ENCODE measurements at regions not wholly inside any gene's neighbourhood (a gene's known extent, or its start where the extent isn't known, plus 50 kb on each side); places are given as distances from the start of the nearest gene placed in this dataset.
"Not testable (repeated sequence)": the region's sequence is repeated elsewhere in the genome, so short reads cannot be mapped to it uniquely, and the experiment has no call there.

DNA sequence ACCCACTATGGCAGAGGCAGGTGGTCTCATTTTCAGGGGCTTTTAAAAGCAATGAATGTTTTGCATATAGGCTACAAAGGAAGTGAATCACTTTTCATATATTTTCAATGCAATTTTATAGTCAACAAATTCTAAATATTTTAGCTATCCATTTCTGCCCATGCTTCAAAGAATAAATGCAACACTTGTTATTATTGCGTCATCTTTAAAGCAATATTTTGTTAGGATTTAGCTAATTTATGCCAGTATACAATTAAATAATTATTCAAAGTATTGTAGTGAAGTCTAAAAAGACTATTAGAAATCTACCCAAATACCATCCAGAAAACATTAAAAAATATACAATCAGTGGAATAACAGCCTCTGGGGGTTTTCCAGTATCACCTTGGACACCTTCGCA lies 509.1 kb upstream of the SPANXN1 start:
- H3K4me3 ChIP-seq (ENCODE audit: low read depth, low read length), result no peak overlapping the region
- DNase-seq (ENCODE audit: low read depth), result no peak
- TF ChIP-seq, protein P1, sequence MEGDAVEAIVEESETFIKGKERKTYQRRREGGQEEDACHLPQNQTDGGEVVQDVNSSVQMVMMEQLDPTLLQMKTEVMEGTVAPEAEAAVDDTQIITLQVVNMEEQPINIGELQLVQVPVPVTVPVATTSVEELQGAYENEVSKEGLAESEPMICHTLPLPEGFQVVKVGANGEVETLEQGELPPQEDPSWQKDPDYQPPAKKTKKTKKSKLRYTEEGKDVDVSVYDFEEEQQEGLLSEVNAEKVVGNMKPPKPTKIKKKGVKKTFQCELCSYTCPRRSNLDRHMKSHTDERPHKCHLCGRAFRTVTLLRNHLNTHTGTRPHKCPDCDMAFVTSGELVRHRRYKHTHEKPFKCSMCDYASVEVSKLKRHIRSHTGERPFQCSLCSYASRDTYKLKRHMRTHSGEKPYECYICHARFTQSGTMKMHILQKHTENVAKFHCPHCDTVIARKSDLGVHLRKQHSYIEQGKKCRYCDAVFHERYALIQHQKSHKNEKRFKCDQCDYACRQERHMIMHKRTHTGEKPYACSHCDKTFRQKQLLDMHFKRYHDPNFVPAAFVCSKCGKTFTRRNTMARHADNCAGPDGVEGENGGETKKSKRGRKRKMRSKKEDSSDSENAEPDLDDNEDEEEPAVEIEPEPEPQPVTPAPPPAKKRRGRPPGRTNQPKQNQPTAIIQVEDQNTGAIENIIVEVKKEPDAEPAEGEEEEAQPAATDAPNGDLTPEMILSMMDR (IDR thresholded peaks at IDR 0.05; ENCODE audit: low read depth, low read length, missing control alignments), result no peak
- in situ Hi-C loops (cut with HindIII; ENCODE audit: low sequenced_read_pairs), result no loop called here

DNA sequence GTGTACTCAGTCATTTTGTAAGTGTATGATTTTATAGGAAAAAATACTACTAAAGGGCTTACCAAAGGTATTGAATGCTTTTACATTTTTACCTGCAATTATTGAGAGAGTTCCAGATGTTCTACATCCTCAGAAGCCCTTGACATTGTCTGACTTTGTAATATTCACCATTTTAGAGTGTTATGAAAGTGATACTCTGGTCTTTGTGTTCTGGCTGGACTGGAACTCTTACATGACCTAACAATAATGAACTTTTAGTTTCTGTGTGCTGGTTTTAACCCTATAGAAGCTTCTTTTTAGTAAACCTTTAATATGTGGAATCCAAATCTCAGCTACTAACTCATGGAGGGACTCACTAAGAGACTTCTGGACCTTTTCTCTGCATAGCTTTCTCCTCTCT lies 478.8 kb upstream of the SPANXN1 start:
- in situ Hi-C loops (cut with HindIII; ENCODE audit: low sequenced_read_pairs), result no loop called here
- TF ChIP-seq, protein P1 (IDR thresholded peaks at IDR 0.05; ENCODE audit: low read depth, low read length, missing control alignments), result no peak
- no peak overlapping the region for H3K4me3 ChIP-seq (ENCODE audit: low read depth, low read length)
- no peak for DNase-seq (ENCODE audit: low read depth)

DNA sequence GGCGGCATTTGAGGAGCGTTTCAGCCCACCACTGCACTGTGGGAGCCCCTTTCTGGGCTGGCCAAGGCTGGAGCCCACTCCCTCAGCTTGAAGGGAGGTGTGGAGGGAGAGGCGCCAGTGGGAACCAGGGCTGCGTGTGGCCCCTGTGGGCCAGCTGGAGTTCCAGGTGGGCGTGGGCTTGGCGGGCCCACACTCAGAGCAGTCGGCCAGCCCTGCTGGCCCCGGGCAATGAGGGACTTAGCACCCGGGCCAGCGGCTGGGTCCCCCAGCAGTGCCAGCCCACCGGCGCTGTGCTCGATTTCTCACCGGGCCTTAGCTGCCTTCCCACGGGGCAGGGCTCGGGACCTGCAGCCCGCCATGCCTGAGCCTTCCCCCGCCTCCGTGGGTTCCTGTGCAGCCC lies 463.8 kb upstream of the SPANXN1 start:
- in situ Hi-C loops (cut with HindIII; ENCODE audit: low sequenced_read_pairs); H3K4me3 ChIP-seq (ENCODE audit: low read depth, low read length); DNase-seq (ENCODE audit: low read depth): not testable (repeated sequence)

DNA sequence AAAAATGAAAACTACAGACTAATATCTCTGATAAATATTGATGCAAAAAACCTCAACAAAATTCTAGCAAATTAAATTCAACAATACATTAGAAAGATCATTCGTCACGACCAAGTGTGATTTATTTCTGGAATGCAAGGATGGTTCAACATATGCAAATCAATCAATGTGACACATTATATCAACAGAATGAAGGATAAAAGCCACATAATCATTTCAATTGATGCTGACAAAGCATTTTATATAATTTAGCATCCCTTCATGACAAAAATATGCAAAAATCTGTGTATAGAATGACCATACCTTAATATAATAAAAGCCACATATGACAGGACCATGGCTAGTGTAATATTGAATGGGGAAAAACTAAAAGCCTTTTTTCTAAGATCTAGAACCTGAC lies 457.2 kb upstream of the SPANXN1 start:
- DNase-seq (ENCODE audit: low read depth), result no peak
- no peak overlapping the region for H3K4me3 ChIP-seq (ENCODE audit: low read depth, low read length)
- TF ChIP-seq, protein P1 (IDR thresholded peaks at IDR 0.05; ENCODE audit: low read depth, low read length, missing control alignments), result no peak
- in situ Hi-C loops (cut with HindIII; ENCODE audit: low sequenced_read_pairs), result no loop called here

DNA sequence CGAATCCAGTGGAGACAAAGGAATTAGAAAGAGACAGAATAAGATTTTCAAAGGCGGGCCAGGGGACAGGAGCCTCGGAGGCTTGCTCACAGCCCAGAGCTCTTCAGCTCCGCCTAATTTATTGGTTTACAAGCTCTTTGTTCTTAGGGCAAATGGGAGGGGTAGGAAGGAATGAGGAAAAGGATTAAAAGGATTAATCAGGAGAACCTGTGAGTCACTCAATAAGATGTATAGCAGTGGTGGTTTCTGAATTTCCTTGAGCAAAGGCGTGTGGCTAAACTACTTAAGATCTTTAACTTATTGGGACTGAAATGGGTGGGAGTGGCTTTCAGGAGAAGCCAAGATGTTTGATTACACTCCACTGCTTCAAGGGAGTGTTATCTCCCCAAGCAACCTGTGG lies 456.0 kb upstream of the SPANXN1 start:
- no peak for DNase-seq (ENCODE audit: low read depth)
- in situ Hi-C loops (cut with HindIII; ENCODE audit: low sequenced_read_pairs), result no loop called here
- TF ChIP-seq, protein P1 (IDR thresholded peaks at IDR 0.05; ENCODE audit: low read depth, low read length, missing control alignments), result no peak
- no peak overlapping the region for H3K4me3 ChIP-seq (ENCODE audit: low read depth, low read length)

DNA sequence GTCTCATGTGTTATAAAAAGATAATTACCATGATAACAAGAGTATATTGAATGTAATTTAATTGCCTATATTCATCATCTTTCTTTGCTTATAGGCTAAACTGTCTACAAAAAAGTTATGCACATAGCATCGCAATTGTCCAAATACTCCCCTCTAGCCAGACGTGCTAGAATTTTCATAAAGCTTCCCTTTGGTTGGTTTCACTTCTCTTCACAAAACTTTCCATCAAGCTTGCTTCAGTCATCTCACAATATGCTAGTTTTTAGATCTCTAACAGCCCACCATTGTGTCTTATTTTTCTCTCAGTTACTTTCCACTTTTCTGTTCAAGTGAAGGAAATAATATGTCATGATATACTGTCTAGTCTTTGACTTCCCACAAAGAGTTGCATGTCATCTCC lies 448.3 kb upstream of the SPANXN1 start:
- no peak overlapping the region for H3K4me3 ChIP-seq (ENCODE audit: low read depth, low read length)
- TF ChIP-seq, protein P1 (IDR thresholded peaks at IDR 0.05; ENCODE audit: low read depth, low read length, missing control alignments), result no peak
- in situ Hi-C loops (cut with HindIII; ENCODE audit: low sequenced_read_pairs), result no loop called here
- DNase-seq (ENCODE audit: low read depth), result no peak

DNA sequence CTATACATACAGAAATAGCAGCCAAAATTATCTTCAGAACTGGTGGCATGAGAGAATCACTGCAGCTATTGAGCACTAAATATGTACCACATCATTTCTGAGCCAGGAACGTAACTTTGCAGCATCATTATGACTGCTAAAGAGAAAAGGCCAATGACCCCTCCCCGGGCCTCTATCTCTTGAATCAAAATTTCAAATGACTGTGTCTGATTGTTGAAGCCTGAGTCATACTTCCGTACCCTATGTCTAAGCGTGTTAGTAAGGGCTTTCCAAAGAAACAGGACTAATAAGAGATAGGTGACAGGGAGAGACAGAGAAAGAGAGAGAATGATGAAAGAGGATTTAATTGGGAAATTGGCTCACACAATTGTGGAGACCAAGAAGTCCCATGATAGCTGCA lies 445.5 kb upstream of the SPANXN1 start:
- TF ChIP-seq, protein P1 (IDR thresholded peaks at IDR 0.05; ENCODE audit: low read depth, low read length, missing control alignments), result no peak
- in situ Hi-C loops (cut with HindIII; ENCODE audit: low sequenced_read_pairs), result no loop called here

More for the DNA sequence above, 445.5 kb upstream of the SPANXN1 start:
- no peak for DNase-seq (ENCODE audit: low read depth)
- H3K4me3 ChIP-seq (ENCODE audit: low read depth, low read length), result no peak overlapping the region
